ENCODE measurements at regions not wholly inside any gene's neighbourhood (a gene's known extent, or its start where the extent isn't known, plus 50 kb on each side); places are given as distances from the start of the nearest gene placed in this dataset.

DNA sequence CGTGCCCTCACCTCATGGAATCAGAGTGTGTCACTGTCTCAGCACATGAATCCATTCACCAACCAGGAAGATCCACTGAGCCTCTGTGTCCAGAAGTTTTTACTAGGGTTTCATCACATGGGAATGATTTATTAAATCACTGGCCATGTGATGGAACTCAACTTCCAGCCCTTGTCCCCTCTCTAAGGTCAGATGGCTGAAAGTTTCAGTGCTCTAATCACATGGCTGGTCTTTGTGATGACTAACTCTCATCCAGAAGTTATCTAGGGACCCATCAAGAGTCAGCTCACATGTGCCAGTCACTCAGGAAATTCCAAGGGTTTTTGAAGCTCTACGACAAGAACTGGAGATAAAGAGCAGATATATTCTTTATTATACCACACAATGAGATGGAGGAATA, 140.5 kb upstream of the GYPC start:
- peak; percentile 5 for DNase-seq

- no peak for DNase-seq
Measured at GRCh38 chr2:126518196-126518595, 137.8 kb upstream of the GYPC start.

DNA sequence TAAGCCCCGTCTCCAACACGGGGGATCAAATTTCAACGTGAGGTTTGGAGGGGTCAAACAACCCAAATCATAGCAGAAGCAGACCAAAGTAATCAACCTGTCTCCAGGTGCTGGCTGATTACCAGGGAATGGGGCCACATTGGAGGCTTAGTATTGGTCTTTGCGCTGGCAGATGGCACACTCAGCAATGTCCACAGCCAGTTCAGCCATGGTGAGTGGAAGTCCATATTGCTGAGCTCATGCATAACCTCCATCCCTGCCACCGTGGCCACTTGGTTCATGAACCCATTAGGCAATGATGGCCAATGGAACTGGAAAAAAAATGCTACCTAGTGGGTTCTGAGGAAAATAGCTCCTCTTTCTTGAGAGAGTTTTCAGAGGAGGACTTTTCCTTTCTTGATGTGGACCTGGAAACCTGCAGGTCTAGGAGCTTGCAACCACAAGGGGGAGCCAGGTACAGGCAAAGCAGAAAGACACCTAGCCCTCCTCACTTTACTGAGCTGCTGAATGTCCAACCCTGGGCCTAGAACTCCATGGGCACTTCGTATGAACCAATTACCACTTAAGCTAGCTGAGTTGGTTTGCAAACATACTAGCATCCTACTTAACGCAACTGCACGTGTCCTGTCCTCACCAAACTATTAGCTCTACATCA, 128.0 kb upstream of the GYPC start:
- peak; percentile 74 for DNase-seq

- DNase-seq: no peak
Measured at GRCh38 chr2:126531029-126531428, 124.9 kb upstream of the GYPC start.

DNA sequence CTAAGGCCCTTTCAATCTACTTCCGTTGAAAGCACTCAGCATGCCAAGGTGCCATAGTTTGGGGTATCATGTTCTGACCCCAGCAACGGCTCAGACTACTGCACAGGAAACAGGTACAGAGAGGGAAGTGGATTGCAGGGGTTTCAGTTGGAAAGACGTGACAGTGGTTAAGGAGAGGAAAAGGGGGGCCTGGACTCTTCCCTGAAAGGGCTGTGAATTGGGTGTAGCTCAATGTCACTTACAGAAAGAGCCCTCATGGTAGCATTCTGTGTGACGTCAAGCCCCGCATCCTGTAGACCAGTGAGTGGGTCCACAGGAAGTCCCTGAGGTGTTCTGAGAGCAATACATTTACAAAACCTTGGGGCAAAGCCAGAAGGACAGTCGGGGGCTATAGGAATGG, 121.5 kb upstream of the GYPC start:
- no peak for DNase-seq

DNA sequence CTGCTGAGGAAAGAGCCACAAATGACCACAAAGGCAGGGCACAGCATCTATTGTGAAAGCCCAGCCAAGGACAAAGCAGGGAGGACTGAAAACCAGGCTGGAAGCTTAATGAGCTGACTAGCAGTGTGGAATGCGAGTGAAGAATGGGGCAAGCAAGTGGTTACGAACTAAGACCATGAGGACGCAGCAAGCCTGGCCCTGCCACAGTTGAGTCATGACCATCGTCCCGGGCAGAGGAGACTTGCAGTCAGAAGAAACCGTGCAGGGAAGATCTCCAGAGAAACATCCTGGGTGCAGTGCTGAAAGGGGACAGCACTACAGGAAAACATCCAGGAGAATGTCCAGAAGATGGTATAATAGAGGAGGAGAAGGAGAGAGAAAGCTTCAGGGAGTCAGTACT, 120.5 kb upstream of the GYPC start:
- DNase-seq: no peak

- DNase-seq: no peak
Measured at GRCh38 chr2:126536605-126537200, 119.3 kb upstream of the GYPC start.

DNA sequence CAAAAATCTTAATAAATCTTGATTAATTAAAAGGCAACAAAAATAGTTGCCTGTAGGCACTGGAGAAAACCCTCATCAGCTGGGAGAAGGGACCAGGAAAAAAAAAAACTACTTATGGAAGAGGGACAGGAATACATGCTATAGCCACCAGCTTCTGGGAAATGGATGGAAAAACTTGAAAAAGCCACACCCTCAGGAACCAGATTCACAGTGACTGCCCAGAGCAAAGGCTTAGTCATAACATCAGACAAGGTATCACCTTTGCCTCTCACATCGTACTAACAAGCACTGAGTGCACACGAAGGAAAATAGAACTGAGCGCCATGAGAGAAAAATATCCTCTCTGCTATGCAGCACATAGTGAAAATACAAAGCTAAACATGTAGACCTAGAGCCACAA, 116.9 kb upstream of the GYPC start:
- DNase-seq: no peak

DNA sequence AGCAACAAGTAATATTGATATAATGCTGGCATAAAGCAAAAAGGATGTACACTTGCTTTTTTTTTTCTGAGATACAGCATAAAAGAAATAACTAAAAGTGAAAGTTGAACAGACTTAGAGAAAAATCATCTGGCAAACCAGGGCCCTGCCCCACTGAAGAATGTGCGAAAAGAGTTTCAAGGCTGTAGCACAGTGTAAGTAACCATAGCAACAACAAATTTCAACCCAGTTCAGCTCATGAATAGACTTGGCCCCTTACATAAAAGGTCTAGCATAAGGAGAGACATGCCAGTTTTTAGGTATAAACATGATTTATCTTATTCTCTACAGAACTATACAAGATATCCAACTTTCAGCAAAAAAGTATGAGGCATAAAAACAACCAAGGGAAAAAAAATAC, 113.7 kb upstream of the GYPC start:
- DNase-seq: no peak

GRCh38 chr2:126543081-126543480, 112.9 kb upstream of the GYPC start:
- no peak for DNase-seq

- no peak for DNase-seq
Measured at GRCh38 chr2:126558029-126558428, 97.9 kb upstream of the GYPC start.

- no peak for DNase-seq
Measured at GRCh38 chr2:126568734-126569133, 87.2 kb upstream of the GYPC start.

GRCh38 chr2:126571403-126571802, 84.6 kb upstream of the GYPC start:
- no peak for DNase-seq

GRCh38 chr2:126575631-126576030, 80.3 kb upstream of the GYPC start:
- DNase-seq: no peak

GRCh38 chr2:126579868-126580267, 76.1 kb upstream of the GYPC start:
- DNase-seq: no peak

DNA sequence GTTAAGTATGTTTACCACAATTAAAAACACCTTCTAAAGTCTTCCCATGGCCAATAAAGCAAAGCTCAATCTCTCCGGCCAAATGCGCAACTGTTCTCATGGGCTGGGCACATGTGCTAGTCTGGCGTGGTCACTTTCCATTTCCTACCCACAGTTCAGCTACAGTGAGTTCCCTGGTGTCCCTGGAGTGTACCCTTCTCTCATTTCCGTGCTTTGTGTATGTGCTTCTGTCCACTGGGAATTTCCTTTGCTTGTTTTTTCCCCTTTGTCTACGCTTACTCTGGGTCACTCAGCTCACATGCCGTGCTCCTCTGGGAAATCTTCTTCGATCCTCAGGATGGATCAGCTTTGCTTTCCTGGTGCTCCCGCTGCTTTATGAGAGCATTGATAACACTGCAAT, 69.6 kb upstream of the GYPC start:
- DNase-seq: peak; percentile 59

GRCh38 chr2:126599062-126599461, 56.9 kb upstream of the GYPC start:
- DNase-seq: no peak

DNA sequence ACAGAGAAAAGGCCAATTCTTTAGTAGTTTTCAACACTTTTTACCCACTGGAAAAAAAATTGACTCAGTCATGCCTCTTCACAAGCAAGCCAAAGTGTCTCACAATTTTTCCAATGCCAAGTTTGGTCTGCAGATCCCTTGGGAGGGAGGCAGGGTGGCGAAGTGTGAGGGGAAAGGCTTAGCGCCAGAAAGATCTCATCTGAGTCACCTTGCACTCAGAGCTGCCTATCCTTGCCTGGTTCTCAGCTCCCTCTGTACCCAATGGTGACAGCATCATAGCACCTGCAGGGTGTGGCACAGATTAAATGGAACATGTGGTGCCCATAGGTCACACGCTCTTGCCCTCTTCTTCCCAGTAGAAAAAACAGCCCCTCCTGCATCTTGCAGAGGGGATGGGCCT, 55.2 kb upstream of the GYPC start:
- no peak for DNase-seq

- no peak for DNase-seq
Measured at GRCh38 chr2:126602334-126602733, 53.6 kb upstream of the GYPC start.

Measured in dermis blood vessel endothelial cell (primary cell).